ENCODE measurements at regions not wholly inside any gene's neighbourhood (a gene's known extent, or its start where the extent isn't known, plus 50 kb on each side); places are given as distances from the start of the nearest gene placed in this dataset.

- no peak overlapping the region for H4K5ac ChIP-seq (ENCODE audit: insufficient read length, low read depth, low read length)
- no peak overlapping the region for H3K23ac ChIP-seq (ENCODE audit: insufficient read length, low read depth, low read length)
- H3K4me1 ChIP-seq (ENCODE audit: insufficient read depth, low read length), result peaks cover 4% of the 10 kb centered on the region; the same call in 1 of the 2 replicates
- no peak overlapping the region for H4K91ac ChIP-seq (ENCODE audit: insufficient read length, low read depth, low read length)
- no peak overlapping the region for H3K4ac ChIP-seq (ENCODE audit: low read depth, low read length)
- TF ChIP-seq, protein P1, sequence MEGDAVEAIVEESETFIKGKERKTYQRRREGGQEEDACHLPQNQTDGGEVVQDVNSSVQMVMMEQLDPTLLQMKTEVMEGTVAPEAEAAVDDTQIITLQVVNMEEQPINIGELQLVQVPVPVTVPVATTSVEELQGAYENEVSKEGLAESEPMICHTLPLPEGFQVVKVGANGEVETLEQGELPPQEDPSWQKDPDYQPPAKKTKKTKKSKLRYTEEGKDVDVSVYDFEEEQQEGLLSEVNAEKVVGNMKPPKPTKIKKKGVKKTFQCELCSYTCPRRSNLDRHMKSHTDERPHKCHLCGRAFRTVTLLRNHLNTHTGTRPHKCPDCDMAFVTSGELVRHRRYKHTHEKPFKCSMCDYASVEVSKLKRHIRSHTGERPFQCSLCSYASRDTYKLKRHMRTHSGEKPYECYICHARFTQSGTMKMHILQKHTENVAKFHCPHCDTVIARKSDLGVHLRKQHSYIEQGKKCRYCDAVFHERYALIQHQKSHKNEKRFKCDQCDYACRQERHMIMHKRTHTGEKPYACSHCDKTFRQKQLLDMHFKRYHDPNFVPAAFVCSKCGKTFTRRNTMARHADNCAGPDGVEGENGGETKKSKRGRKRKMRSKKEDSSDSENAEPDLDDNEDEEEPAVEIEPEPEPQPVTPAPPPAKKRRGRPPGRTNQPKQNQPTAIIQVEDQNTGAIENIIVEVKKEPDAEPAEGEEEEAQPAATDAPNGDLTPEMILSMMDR (conservative IDR thresholded peaks at IDR 0.05), result no peak
- no peak overlapping the region for H3K56ac ChIP-seq (ENCODE audit: insufficient read length, low read depth, low read length)
- no peak overlapping the region for H4K8ac ChIP-seq (replicated peaks; ENCODE audit: insufficient read length, low read depth, low read length)
- Mint-ChIP-seq H3K4me3 (no peak overlapping the region), H3K27me3 (ENCODE audit: low read depth) (no peaks in the 10 kb centered on the region), H3K4me1 (peaks cover 24 to 29% of the 10 kb centered on the region in 2 experiments), H3K9me3 (no peaks in the 10 kb centered on the region), H3K27ac (peak overlapping the region in 1 of 3 experiments; percentile 56; a peak in 1 of 7 replicates), H3K36me3 (ENCODE audit: insufficient read depth in 1 of 3, low read depth in 3 of 3) (no peaks in the 10 kb centered on the region)
- H3K79me1 ChIP-seq (ENCODE audit: insufficient read depth, low read depth, low read length, poor library complexity, severe bottlenecking), result no peaks in the 10 kb centered on the region
- H4K20me1 ChIP-seq (ENCODE audit: control insufficient read depth, insufficient read depth, insufficient read length), result no peaks in the 10 kb centered on the region
- DNase-seq, result no peak
- H2BK12ac ChIP-seq (ENCODE audit: insufficient read length, low read depth, low read length), result no peak overlapping the region
- no peak overlapping the region for H2BK120ac ChIP-seq (ENCODE audit: low read depth, low read length, poor library complexity, severe bottlenecking)
- no peak overlapping the region for H3K9ac ChIP-seq (ENCODE audit: extremely low read depth, insufficient read length, low read length)
- H2AK5ac ChIP-seq (ENCODE audit: insufficient read length, low read length), result no peak overlapping the region
- no peak overlapping the region for H3K18ac ChIP-seq (ENCODE audit: insufficient read length, low read depth, low read length)
- WGBS (ENCODE audit: extremely low coverage, insufficient read length, low lambda C conversion rate), result no CpG with 5 or more reads among the region's 2 CpGs
- H3K14ac ChIP-seq (ENCODE audit: insufficient read depth, low read length), result no peak overlapping the region
- no peaks in the 10 kb centered on the region for H3K9me3 ChIP-seq (ENCODE audit: control insufficient read depth, low read depth, low read length)
- H3K27me3 ChIP-seq (ENCODE audit: insufficient read depth, low read length), result no peaks in the 10 kb centered on the region
- H2BK20ac ChIP-seq (ENCODE audit: low read depth, low read length, poor library complexity, severe bottlenecking), result no peak overlapping the region
- no peak overlapping the region for H3K4me2 ChIP-seq (ENCODE audit: insufficient read depth, insufficient read length, low read length)
- H2BK15ac ChIP-seq (ENCODE audit: low read depth, low read length), result no peak overlapping the region
- no peaks in the 10 kb centered on the region for H3K23me2 ChIP-seq (ENCODE audit: insufficient read length, low read depth, low read length, poor library complexity, severe bottlenecking)
- no peak overlapping the region for H3T11ph ChIP-seq (ENCODE audit: low read length)
- H2BK5ac ChIP-seq (ENCODE audit: insufficient read length, low read length), result no peak overlapping the region
- no peak overlapping the region for H2AFZ ChIP-seq (ENCODE audit: low read length)
- H3K79me2 ChIP-seq (ENCODE audit: insufficient read depth, low read length), result no peaks in the 10 kb centered on the region
- H3K27ac ChIP-seq (ENCODE audit: insufficient read length, low read depth, low read length), result no peak overlapping the region
Observed at GRCh38 chr12:72209086-72209485, 63.1 kb upstream of the TRHDE start.

Data from H9 (cell line).